ENCODE measurements at regions not wholly inside any gene's neighbourhood (a gene's known extent, or its start where the extent isn't known, plus 50 kb on each side); places are given as distances from the start of the nearest gene placed in this dataset.
"Not testable (repeated sequence)": the region's sequence is repeated elsewhere in the genome, so short reads cannot be mapped to it uniquely, and the experiment has no call there.

GRCh38 chr13:65275838-65276630, 1954.1 kb downstream of the PCDH9 start:
- H3K4me3 ChIP-seq (ENCODE audit: control insufficient read depth, low read depth, low read length), result no peak overlapping the region
- TF ChIP-seq, protein P1, sequence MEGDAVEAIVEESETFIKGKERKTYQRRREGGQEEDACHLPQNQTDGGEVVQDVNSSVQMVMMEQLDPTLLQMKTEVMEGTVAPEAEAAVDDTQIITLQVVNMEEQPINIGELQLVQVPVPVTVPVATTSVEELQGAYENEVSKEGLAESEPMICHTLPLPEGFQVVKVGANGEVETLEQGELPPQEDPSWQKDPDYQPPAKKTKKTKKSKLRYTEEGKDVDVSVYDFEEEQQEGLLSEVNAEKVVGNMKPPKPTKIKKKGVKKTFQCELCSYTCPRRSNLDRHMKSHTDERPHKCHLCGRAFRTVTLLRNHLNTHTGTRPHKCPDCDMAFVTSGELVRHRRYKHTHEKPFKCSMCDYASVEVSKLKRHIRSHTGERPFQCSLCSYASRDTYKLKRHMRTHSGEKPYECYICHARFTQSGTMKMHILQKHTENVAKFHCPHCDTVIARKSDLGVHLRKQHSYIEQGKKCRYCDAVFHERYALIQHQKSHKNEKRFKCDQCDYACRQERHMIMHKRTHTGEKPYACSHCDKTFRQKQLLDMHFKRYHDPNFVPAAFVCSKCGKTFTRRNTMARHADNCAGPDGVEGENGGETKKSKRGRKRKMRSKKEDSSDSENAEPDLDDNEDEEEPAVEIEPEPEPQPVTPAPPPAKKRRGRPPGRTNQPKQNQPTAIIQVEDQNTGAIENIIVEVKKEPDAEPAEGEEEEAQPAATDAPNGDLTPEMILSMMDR (conservative IDR thresholded peaks at IDR 0.05; ENCODE audit: control insufficient read depth, insufficient read depth, low read depth, low read length), result no peak
- DNase-seq (ENCODE audit: low read depth), result no peak

DNA sequence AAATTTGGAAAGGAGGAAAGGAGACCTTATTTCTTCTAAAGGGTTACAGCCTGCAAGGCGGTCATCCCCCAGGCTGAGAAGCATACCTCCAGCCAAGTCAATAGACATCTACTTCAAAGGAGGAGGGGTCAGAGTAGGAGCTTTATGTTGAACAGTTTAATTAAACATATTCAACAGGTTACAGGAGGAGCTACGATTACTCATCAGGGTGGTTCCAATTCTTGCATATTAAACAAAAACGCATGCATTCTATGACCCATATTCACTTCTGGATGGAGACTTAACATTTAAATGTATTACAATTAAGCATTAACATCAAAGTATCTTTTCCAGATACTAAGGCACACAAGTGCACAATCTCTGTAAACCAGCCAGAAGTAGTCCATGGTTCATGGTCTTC, 1955.0 kb downstream of the PCDH9 start:
- H3K4me3 ChIP-seq (ENCODE audit: control insufficient read depth, low read depth, low read length), result no peak overlapping the region
- DNase-seq (ENCODE audit: low read depth), result no peak
- TF ChIP-seq, protein P1 (conservative IDR thresholded peaks at IDR 0.05; ENCODE audit: control insufficient read depth, insufficient read depth, low read depth, low read length), result no peak

DNA sequence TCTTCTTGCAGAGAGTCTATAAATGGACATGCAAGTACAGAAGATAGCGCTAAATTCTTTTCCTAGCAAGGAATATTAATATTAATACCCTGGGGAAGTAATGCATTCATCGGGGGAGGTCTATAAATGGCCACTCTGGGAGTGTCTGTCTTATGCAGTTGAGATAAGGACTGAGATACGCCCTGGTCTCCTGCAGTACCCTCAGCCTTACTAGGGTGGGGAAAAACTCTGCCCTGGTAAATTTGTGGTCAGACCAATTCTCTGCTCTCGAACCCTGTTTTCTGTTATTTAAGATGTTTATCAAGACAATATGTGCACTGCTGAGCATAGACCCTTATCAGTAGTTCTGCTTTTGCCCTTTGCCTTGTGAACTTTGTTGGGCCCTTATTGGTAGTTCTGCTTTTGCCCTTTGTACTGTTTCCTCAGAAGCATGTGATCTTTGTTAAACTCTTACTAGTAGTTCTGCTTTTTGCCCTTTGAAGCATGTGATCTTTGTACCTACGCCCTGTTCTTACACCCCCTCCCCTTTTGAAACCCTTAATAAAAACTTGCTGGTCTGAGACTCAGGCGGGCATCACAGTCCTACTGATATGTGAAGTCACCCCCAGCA, 1956.2 kb downstream of the PCDH9 start:
- not testable (repeated sequence) for H3K4me3 ChIP-seq (ENCODE audit: control insufficient read depth, low read depth, low read length)

GRCh38 chr13:65268009-65268408, 1962.1 kb downstream of the PCDH9 start:
- TF ChIP-seq, protein P1 (conservative IDR thresholded peaks at IDR 0.05; ENCODE audit: control insufficient read depth, insufficient read depth, low read depth, low read length), result no peak
- no peak for DNase-seq (ENCODE audit: low read depth)

More for the DNA sequence above, 1956.2 kb downstream of the PCDH9 start:
- not testable (repeated sequence) for DNase-seq (ENCODE audit: low read depth)

DNA sequence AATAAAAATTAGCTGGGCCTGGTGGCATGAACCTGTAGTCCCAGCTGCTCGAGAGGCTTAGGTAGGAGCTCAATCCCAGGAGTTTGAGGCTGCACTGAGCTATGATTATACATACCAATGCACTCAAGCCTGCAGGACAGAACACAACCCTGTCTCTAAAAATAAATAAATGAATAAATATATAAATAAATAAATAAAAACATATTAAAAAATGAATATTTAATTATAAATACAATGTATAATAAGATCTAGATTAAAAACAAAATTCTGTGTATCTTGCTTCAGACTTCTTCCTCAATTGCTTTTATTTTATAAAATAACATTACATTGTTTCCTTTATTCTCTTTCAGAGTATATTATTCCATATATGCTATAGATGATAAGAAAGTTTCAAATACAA, 1964.1 kb downstream of the PCDH9 start:
- no peak overlapping the region for H3K4me3 ChIP-seq (ENCODE audit: control insufficient read depth, low read depth, low read length)
- TF ChIP-seq, protein P1 (conservative IDR thresholded peaks at IDR 0.05; ENCODE audit: control insufficient read depth, insufficient read depth, low read depth, low read length), result no peak
- no peak for DNase-seq (ENCODE audit: low read depth)

More at GRCh38 chr13:65268009-65268408, 1962.1 kb downstream of the PCDH9 start:
- no peak overlapping the region for H3K4me3 ChIP-seq (ENCODE audit: control insufficient read depth, low read depth, low read length)

DNA sequence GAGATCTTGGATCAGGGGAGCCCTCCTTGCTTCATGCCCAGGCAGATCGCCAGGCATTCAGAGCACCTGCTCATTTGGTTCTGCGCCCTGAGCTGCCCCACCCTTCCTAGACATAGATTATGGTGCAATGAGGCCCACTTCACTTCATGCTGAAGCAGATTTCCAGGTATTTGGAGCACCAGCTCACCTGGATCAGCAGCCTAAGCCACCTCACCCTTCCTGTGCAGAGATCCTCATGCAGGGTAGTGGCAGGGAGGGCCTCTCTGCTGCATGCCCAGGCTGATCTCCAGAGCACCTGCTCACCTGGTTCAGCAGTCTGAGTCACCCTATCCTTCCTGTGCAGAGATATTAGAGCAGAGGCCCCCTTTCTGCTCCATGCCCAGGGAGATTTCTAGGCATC, 1966.1 kb downstream of the PCDH9 start:
- H3K4me3 ChIP-seq (ENCODE audit: control insufficient read depth, low read depth, low read length), result no peak overlapping the region
- no peak for DNase-seq (ENCODE audit: low read depth)
- TF ChIP-seq, protein P1 (conservative IDR thresholded peaks at IDR 0.05; ENCODE audit: control insufficient read depth, insufficient read depth, low read depth, low read length), result no peak

Measured in fibroblast of mammary gland (primary cell).